GM18870 (cell line): ENCODE measurements at regions not wholly inside any gene's neighbourhood (a gene's known extent, or its start where the extent isn't known, plus 50 kb on each side); places are given as distances from the start of the nearest gene placed in this dataset.

Experiments used
- ATAC-seq: cut with Tn5 transposase; IDR thresholded peaks from one replicate; pipeline ENCODE4 v1.9.1; 2021; ENCODE audit warnings: moderate library complexity; ENCODE audit not compliant: unreplicated experiment

GRCh38 chr12:20174528-20175175 is 193.7 kb upstream of the PDE3A start:
- ATAC-seq = no peak

- no peak for ATAC-seq
Measured at GRCh38 chr12:20175704-20176388, 192.5 kb upstream of the PDE3A start.

GRCh38 chr12:20181416-20182180 is 186.7 kb upstream of the PDE3A start:
- no peak for ATAC-seq

GRCh38 chr12:20183563-20183962 is 184.8 kb upstream of the PDE3A start:
- no peak for ATAC-seq

- no peak for ATAC-seq
Measured at GRCh38 chr12:20184514-20184913, 183.8 kb upstream of the PDE3A start.

GRCh38 chr12:20187456-20187855 is 180.9 kb upstream of the PDE3A start:
- no peak for ATAC-seq

- no peak for ATAC-seq
Measured at GRCh38 chr12:20188930-20189653, 179.2 kb upstream of the PDE3A start.

- no peak for ATAC-seq
Measured at GRCh38 chr12:20189767-20190166, 178.6 kb upstream of the PDE3A start.

GRCh38 chr12:20194171-20194570 is 174.2 kb upstream of the PDE3A start:
- no peak for ATAC-seq

- no peak for ATAC-seq
Measured at GRCh38 chr12:20196767-20197166, 171.6 kb upstream of the PDE3A start.

GRCh38 chr12:20197411-20197810 is 170.9 kb upstream of the PDE3A start:
- no peak for ATAC-seq

GRCh38 chr12:20199780-20200179 is 168.6 kb upstream of the PDE3A start:
- no peak for ATAC-seq

GRCh38 chr12:20201733-20202132 is 166.6 kb upstream of the PDE3A start:
- ATAC-seq = no peak

- no peak for ATAC-seq
Measured at GRCh38 chr12:20205854-20206253, 162.5 kb upstream of the PDE3A start.

- ATAC-seq = no peak
Measured at GRCh38 chr12:20206410-20206809, 161.9 kb upstream of the PDE3A start.

- ATAC-seq = no peak
Measured at GRCh38 chr12:20210621-20211215, 157.6 kb upstream of the PDE3A start.

GRCh38 chr12:20211541-20211940 is 156.8 kb upstream of the PDE3A start:
- ATAC-seq = no peak

- ATAC-seq = no peak
Measured at GRCh38 chr12:20211981-20212421, 156.3 kb upstream of the PDE3A start.

GRCh38 chr12:20212658-20213555 is 155.4 kb upstream of the PDE3A start:
- no peak for ATAC-seq
